IMR-90 (cell line): ENCODE measurements at regions not wholly inside any gene's neighbourhood (a gene's known extent, or its start where the extent isn't known, plus 50 kb on each side); places are given as distances from the start of the nearest gene placed in this dataset.

ENCODE experiments used
- BHLHE40 ChIP-seq: fragments of 150-350 bp; IDR thresholded peaks from 2 replicates; pipeline ENCODE4 v1.6.1; 2016; ENCODE audit warnings: mild to moderate bottlenecking, low read depth, low read length
- CHD1 ChIP-seq: IDR thresholded peaks from 2 replicates; pipeline ENCODE4 v1.6.1; 2012; ENCODE audit warnings: low read depth, low read length, improper control_type of control experiment
- ELK1 ChIP-seq: fragments of 150-350 bp; IDR thresholded peaks from 2 replicates; pipeline ENCODE4 v1.6.1; 2016; ENCODE audit warnings: low read depth, mild to moderate bottlenecking, low read length, moderate library complexity, borderline replicate concordance
- FOS ChIP-seq: fragments of 150-350 bp; IDR thresholded peaks from 2 replicates; pipeline ENCODE4 v1.6.1; 2016; ENCODE audit warnings: low read depth, low read length
- MAFK ChIP-seq: IDR thresholded peaks from 2 replicates; pipeline ENCODE4 v1.6.1; 2012; ENCODE audit warnings: low read depth, low read length, improper control_type of control experiment
- MAZ ChIP-seq: IDR thresholded peaks from 2 replicates; pipeline ENCODE4 v1.6.1; 2012; ENCODE audit warnings: low read depth, mild to moderate bottlenecking, low read length, improper control_type of control experiment, moderate library complexity, borderline replicate concordance
- MXI1 ChIP-seq: IDR thresholded peaks from 2 replicates; pipeline ENCODE4 v1.6.1; 2012; ENCODE audit warnings: low read depth, mild to moderate bottlenecking, low read length, moderate library complexity, borderline replicate concordance
- POLR2A ChIP-seq: IDR thresholded peaks from 2 replicates; pipeline ENCODE4 v1.6.1; 2012; ENCODE audit warnings: mild to moderate bottlenecking, low read depth, low read length
- RAD21 ChIP-seq: IDR thresholded peaks from 2 replicates; pipeline ENCODE4 v1.6.1; 2012; ENCODE audit warnings: low read length, improper control_type of control experiment
- RCOR1 ChIP-seq: IDR thresholded peaks from 2 replicates; pipeline ENCODE4 v1.6.1; 2012; ENCODE audit warnings: mild to moderate bottlenecking, low read length, improper control_type of control experiment; ENCODE audit not compliant: insufficient replicate concordance
- RFX5 ChIP-seq: IDR thresholded peaks from 2 replicates; pipeline ENCODE4 v1.8.0; 2012; ENCODE audit warnings: low read depth, mild to moderate bottlenecking, low read length, moderate library complexity
- SMC3 ChIP-seq: fragments of 150-350 bp; IDR thresholded peaks from 2 replicates; pipeline ENCODE4 v1.6.1; 2016; ENCODE audit warnings: low read depth, mild to moderate bottlenecking, antibody characterized with exemption, low read length, moderate library complexity
- USF2 ChIP-seq: fragments of 150-350 bp; IDR thresholded peaks from 2 replicates; pipeline ENCODE4 v1.6.1; 2017; ENCODE audit warnings: mild to moderate bottlenecking, antibody characterized with exemption, low read length, low read depth
- TF ChIP-seq, protein P1 (sequence below): conservative IDR thresholded peaks from 2 replicates; pipeline ENCODE4 v1.5.1; 2012; ENCODE audit warnings: mild to moderate bottlenecking, low read depth, low read length, improper control_type of control experiment

DNA sequence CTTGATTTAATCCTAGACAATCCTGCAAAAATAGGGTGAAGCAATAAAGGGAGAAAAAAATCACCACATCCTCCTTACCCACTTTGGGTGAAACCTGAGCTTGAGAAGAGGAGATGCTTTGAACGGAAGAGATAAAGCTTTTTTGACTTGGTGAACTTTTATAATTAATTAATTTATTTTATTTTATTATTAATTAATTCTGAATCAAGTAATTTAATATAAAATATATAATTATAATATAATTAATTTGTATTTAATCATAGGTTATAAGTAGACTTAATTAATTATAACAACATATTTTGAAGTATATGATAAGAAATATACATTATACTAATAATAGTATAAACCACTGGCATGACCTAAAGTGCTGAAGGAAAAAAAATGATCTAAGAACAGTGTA, 2164.8 kb downstream of the LRRC4C start:
- TF ChIP-seq POLR2A (no peak), RAD21 (no peak), MAFK (no peak), ELK1 (no peak), USF2 (no peak), SMC3 (no peak), RCOR1 (no peak), RFX5 (no peak), FOS (no peak), BHLHE40 (no peak), MXI1 (no peak), MAZ (no peak), CHD1 (no peak)
- TF ChIP-seq, protein P1, sequence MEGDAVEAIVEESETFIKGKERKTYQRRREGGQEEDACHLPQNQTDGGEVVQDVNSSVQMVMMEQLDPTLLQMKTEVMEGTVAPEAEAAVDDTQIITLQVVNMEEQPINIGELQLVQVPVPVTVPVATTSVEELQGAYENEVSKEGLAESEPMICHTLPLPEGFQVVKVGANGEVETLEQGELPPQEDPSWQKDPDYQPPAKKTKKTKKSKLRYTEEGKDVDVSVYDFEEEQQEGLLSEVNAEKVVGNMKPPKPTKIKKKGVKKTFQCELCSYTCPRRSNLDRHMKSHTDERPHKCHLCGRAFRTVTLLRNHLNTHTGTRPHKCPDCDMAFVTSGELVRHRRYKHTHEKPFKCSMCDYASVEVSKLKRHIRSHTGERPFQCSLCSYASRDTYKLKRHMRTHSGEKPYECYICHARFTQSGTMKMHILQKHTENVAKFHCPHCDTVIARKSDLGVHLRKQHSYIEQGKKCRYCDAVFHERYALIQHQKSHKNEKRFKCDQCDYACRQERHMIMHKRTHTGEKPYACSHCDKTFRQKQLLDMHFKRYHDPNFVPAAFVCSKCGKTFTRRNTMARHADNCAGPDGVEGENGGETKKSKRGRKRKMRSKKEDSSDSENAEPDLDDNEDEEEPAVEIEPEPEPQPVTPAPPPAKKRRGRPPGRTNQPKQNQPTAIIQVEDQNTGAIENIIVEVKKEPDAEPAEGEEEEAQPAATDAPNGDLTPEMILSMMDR = no peak
